Stimulated activated CD8-positive, alpha-beta memory T cell treated with anti-CD3 and anti-CD28 coated beads, Interleukin-15, amount 100 ng/mL, for 24 hours (primary cell): ENCODE measurements at regions not wholly inside any gene's neighbourhood (a gene's known extent, or its start where the extent isn't known, plus 50 kb on each side); places are given as distances from the start of the nearest gene placed in this dataset.
"Not testable (repeated sequence)": the region's sequence is repeated elsewhere in the genome, so short reads cannot be mapped to it uniquely, and the experiment has no call there.

ENCODE experiments used
- DNase-seq: peaks from one replicate; pipeline ENCODE4 v3.0.0-alpha.2; 2020; ENCODE audit warnings: low read depth

GRCh38 chr22:47351836-47352579 is 589.6 kb downstream of the TBC1D22A start:
- no peak for DNase-seq

GRCh38 chr22:47346287-47346686 is 583.8 kb downstream of the TBC1D22A start:
- not testable (repeated sequence) for DNase-seq

- no peak for DNase-seq
Observed at GRCh38 chr22:47345025-47345424, 582.6 kb downstream of the TBC1D22A start.

GRCh38 chr22:47344414-47344813 is 582.0 kb downstream of the TBC1D22A start:
- no peak for DNase-seq

GRCh38 chr22:47343611-47344010 is 581.2 kb downstream of the TBC1D22A start:
- DNase-seq: no peak

- DNase-seq: no peak
Observed at GRCh38 chr22:47342446-47342845, 580.0 kb downstream of the TBC1D22A start.

GRCh38 chr22:47341464-47341863 is 579.0 kb downstream of the TBC1D22A start:
- no peak for DNase-seq

GRCh38 chr22:47340851-47341436 is 578.5 kb downstream of the TBC1D22A start:
- DNase-seq: no peak

GRCh38 chr22:47337161-47337621 is 574.7 kb downstream of the TBC1D22A start:
- DNase-seq: no peak

GRCh38 chr22:47335958-47336357 is 573.5 kb downstream of the TBC1D22A start:
- no peak for DNase-seq

- no peak for DNase-seq
Observed at GRCh38 chr22:47335460-47335859, 573.0 kb downstream of the TBC1D22A start.

- DNase-seq: no peak
Observed at GRCh38 chr22:47334601-47335000, 572.2 kb downstream of the TBC1D22A start.

GRCh38 chr22:47333625-47334024 is 571.2 kb downstream of the TBC1D22A start:
- no peak for DNase-seq

- no peak for DNase-seq
Observed at GRCh38 chr22:47332246-47332980, 570.0 kb downstream of the TBC1D22A start.

GRCh38 chr22:47331750-47332149 is 569.3 kb downstream of the TBC1D22A start:
- DNase-seq: no peak

- DNase-seq: no peak
Observed at GRCh38 chr22:47329727-47330650, 567.5 kb downstream of the TBC1D22A start.

GRCh38 chr22:47328550-47329243 is 566.2 kb downstream of the TBC1D22A start:
- no peak for DNase-seq

- DNase-seq: no peak
Observed at GRCh38 chr22:47327241-47327640, 564.8 kb downstream of the TBC1D22A start.

GRCh38 chr22:47325249-47325648 is 562.8 kb downstream of the TBC1D22A start:
- no peak for DNase-seq

GRCh38 chr22:47324435-47324990 is 562.1 kb downstream of the TBC1D22A start:
- no peak for DNase-seq

- DNase-seq: no peak
Observed at GRCh38 chr22:47323518-47323917, 561.1 kb downstream of the TBC1D22A start.
